ENCODE measurements at regions not wholly inside any gene's neighbourhood (a gene's known extent, or its start where the extent isn't known, plus 50 kb on each side); places are given as distances from the start of the nearest gene placed in this dataset.

GRCh38 chr11:92154611-92155010, 70.0 kb upstream of the FAT3 start:
- no peak for DNase-seq
- no peak overlapping the region for H3K4me2 ChIP-seq (replicated peaks; ENCODE audit: extremely low read depth, low read length, poor library complexity, severe bottlenecking)
- no peaks in the 10 kb centered on the region for H3K27me3 ChIP-seq (ENCODE audit: control insufficient read depth in 2 of 2, insufficient read depth in 2 of 2, low read length in 2 of 2)
- H3K4me3 ChIP-seq (replicated peaks in 1 of 3; ENCODE audit: low read depth in 2 of 3, low read length in 3 of 3), result no peak overlapping the region
- H2AFZ ChIP-seq (ENCODE audit: insufficient read depth, low read depth, low read length, poor library complexity, severe bottlenecking), result no peak overlapping the region
- no peaks in the 10 kb centered on the region for H3K36me3 ChIP-seq (replicated peaks in 1 of 2; ENCODE audit: control insufficient read depth in 1 of 2, insufficient read depth in 2 of 2, low read length in 2 of 2)
- H3K9me3 Mint-ChIP-seq, result peaks cover 0 to 14% (median 10%) of the 10 kb centered on the region in 7 donors
- no peak overlapping the region for H3K4me3 Mint-ChIP-seq
- H3K36me3 Mint-ChIP-seq, result no peaks in the 10 kb centered on the region
- intact Hi-C loops (cut with micrococcal nuclease), result no loop called here
- no peak overlapping the region for H3K27ac Mint-ChIP-seq
- TF ChIP-seq, protein P1, sequence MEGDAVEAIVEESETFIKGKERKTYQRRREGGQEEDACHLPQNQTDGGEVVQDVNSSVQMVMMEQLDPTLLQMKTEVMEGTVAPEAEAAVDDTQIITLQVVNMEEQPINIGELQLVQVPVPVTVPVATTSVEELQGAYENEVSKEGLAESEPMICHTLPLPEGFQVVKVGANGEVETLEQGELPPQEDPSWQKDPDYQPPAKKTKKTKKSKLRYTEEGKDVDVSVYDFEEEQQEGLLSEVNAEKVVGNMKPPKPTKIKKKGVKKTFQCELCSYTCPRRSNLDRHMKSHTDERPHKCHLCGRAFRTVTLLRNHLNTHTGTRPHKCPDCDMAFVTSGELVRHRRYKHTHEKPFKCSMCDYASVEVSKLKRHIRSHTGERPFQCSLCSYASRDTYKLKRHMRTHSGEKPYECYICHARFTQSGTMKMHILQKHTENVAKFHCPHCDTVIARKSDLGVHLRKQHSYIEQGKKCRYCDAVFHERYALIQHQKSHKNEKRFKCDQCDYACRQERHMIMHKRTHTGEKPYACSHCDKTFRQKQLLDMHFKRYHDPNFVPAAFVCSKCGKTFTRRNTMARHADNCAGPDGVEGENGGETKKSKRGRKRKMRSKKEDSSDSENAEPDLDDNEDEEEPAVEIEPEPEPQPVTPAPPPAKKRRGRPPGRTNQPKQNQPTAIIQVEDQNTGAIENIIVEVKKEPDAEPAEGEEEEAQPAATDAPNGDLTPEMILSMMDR (IDR thresholded peaks at IDR 0.05), result no peak
- H3K27ac ChIP-seq (ENCODE audit: low read depth in 1 of 2, low read length in 2 of 2), result no peak overlapping the region
- H4K20me1 ChIP-seq (ENCODE audit: insufficient read depth, low read length), result no peaks in the 10 kb centered on the region
- peaks cover 0 to 2% (median 0%) of the 10 kb centered on the region in 3 donors for H3K27me3 Mint-ChIP-seq (ENCODE audit: low read depth in 3 of 3)
- H3K79me2 ChIP-seq (ENCODE audit: insufficient read depth, low read length), result no peaks in the 10 kb centered on the region
- H3K9me3 ChIP-seq (replicated peaks in 1 of 2; ENCODE audit: control insufficient read depth in 1 of 2, insufficient read depth in 1 of 2, low read length in 2 of 2), result no peaks in the 10 kb centered on the region
- no peaks in the 10 kb centered on the region for H3K4me1 Mint-ChIP-seq
- no CpG with 5 or more reads among the region's 4 CpGs for WGBS (ENCODE audit: insufficient coverage)
- H3K4me1 ChIP-seq (ENCODE audit: control insufficient read depth in 1 of 2, insufficient read depth in 2 of 2, low read length in 2 of 2), result no peaks in the 10 kb centered on the region
- no peak overlapping the region for H3K9ac ChIP-seq (ENCODE audit: insufficient read depth, low read length, poor library complexity, severe bottlenecking)

- Histone ChIP-seq H3K4me2 (replicated peaks; ENCODE audit: extremely low read depth, low read length, poor library complexity, severe bottlenecking) (no peak overlapping the region), H4K20me1 (ENCODE audit: insufficient read depth, low read length) (no peaks in the 10 kb centered on the region), H2AFZ (ENCODE audit: insufficient read depth, low read depth, low read length, poor library complexity, severe bottlenecking) (no peak overlapping the region), H3K9ac (ENCODE audit: insufficient read depth, low read length, poor library complexity, severe bottlenecking) (no peak overlapping the region), H3K27me3 (ENCODE audit: control insufficient read depth in 2 of 2, insufficient read depth in 2 of 2, low read length in 2 of 2) (no peaks in the 10 kb centered on the region), H3K36me3 (replicated peaks in 1 of 2; ENCODE audit: control insufficient read depth in 1 of 2, insufficient read depth in 2 of 2, low read length in 2 of 2) (no peaks in the 10 kb centered on the region), H3K27ac (ENCODE audit: low read depth in 1 of 2, low read length in 2 of 2) (no peak overlapping the region), H3K4me1 (ENCODE audit: control insufficient read depth in 1 of 2, insufficient read depth in 2 of 2, low read length in 2 of 2) (no peaks in the 10 kb centered on the region), H3K9me3 (replicated peaks in 1 of 2; ENCODE audit: control insufficient read depth in 1 of 2, insufficient read depth in 1 of 2, low read length in 2 of 2) (no peaks in the 10 kb centered on the region), H3K4me3 (replicated peaks in 1 of 3; ENCODE audit: low read depth in 2 of 3, low read length in 3 of 3) (no peak overlapping the region), H3K79me2 (ENCODE audit: insufficient read depth, low read length) (no peaks in the 10 kb centered on the region)
- H3K27me3 Mint-ChIP-seq (ENCODE audit: low read depth in 3 of 3), result peaks cover 0 to 2% (median 0%) of the 10 kb centered on the region in 3 donors
- WGBS (ENCODE audit: insufficient coverage), result 100% methylated on average over 1 of the region's 2 CpGs
- H3K27ac Mint-ChIP-seq, result no peak overlapping the region
- H3K4me3 Mint-ChIP-seq, result no peak overlapping the region
- no peak for DNase-seq
- H3K4me1 Mint-ChIP-seq, result no peaks in the 10 kb centered on the region
- intact Hi-C loops (cut with micrococcal nuclease), result no loop called here
- no peaks in the 10 kb centered on the region for H3K36me3 Mint-ChIP-seq
- TF ChIP-seq, protein P1 (IDR thresholded peaks at IDR 0.05), result no peak
- peaks cover 0 to 13% (median 8%) of the 10 kb centered on the region in 7 donors for H3K9me3 Mint-ChIP-seq
These were observed 70.5 kb upstream of the FAT3 start for GRCh38 chr11:92154110-92154509.

All from CD14-positive monocyte (primary cell).